HG02588 (cell line): ENCODE measurements at regions not wholly inside any gene's neighbourhood (a gene's known extent, or its start where the extent isn't known, plus 50 kb on each side); places are given as distances from the start of the nearest gene placed in this dataset.

ENCODE experiments used
- ATAC-seq: cut with Tn5 transposase; IDR thresholded peaks from one replicate; pipeline ENCODE4 v1.9.1; 2021; ENCODE audit warnings: mild to moderate bottlenecking, moderate library complexity; ENCODE audit not compliant: unreplicated experiment

GRCh38 chr1:81452693-81453366 is 347.9 kb upstream of the ADGRL2 start:
- ATAC-seq, result no peak

DNA sequence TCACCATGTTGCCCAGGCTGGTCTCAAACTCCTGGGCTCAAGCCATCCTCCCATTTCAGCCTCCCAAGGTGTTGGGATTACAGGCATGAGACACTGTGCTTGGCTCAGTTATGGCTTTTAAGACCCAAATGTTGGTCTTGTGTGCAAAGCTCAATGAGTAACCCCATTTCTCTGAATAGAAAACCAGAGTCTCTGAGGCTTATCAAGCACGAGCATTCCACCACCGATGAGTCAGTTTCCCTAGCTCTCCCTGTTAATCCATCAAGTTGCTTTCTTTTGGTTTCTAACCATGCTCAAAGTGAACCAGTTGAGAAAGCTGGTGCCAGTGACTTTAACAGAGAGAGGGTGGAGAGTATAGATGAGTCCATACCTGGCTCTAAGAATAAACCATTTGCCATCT is 350.9 kb upstream of the ADGRL2 start:
- no peak for ATAC-seq

DNA sequence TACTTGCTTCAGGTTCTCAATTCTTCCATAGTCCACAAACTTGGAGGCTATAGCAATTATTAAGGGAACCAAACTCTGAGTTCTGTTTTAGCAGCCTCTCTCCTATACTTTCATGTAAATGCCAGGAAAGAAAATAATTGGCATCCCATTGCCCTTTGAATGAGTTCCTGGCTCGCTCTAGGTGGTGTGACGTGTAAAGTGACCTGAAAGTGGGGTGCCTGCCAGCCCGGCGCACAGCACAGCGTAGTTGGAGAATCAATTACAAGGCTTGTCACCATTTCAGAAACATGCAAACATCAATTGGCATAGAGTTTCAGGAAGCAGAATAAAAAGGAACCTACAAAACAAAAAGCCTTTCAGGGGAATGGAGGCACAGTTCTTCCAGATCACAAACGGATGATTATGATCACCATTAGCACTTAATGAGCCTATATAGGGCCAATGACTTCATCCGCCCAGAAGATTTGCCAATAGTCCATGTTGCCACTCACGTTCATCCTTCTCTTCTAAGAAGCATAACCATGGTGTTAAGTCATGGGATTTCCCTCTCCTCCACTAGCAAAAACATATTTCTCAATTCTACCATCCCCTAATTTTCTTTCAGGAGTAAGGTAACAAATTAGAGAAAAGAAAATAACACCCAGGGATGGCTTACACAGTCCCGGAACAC is 354.6 kb upstream of the ADGRL2 start:
- ATAC-seq, result no peak

GRCh38 chr1:81443288-81443687 is 357.4 kb upstream of the ADGRL2 start:
- no peak for ATAC-seq

GRCh38 chr1:81439046-81439823 is 361.5 kb upstream of the ADGRL2 start:
- no peak for ATAC-seq

- peak; percentile 74 for ATAC-seq
These were observed 363.1 kb upstream of the ADGRL2 start for GRCh38 chr1:81437649-81438048.

DNA sequence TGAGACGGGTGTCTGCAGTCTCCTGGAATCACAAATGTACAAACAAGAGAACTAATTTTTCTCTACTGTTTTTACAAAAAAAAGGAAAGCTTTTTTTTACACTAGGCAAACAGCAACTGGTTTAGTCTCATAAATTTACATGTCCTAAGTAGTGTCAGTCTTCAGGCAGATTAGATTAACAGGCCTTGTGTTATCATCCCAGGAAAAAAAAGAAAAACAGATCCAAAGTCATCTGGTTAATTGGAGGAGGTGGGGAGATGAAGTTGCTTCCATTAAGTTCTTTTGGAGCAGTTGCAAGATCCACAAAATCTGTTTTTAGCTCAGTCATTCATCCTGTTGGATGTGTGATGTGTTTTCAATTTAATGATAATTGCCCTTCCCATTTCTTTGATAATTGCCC is 363.5 kb upstream of the ADGRL2 start:
- ATAC-seq, result no peak

DNA sequence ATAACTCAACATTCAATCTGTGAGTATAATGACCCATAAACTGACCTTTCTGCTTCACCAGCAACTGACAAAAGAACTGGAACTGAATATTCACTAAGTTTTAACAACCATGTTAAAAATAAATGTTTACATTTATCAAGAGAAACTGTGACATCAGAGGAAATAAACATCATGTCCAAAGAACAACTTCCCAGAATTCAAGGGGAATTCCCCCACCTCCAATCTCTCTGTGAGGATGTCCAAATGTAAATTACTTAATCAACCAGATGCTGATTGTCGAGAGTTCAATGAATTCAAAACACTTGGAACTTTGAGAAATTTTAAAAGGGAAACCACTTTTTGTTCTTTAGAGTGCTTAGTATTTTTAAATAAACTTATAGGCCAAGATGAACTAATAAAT is 365.6 kb upstream of the ADGRL2 start:
- no peak for ATAC-seq

GRCh38 chr1:81433676-81434075 is 367.1 kb upstream of the ADGRL2 start:
- no peak for ATAC-seq

DNA sequence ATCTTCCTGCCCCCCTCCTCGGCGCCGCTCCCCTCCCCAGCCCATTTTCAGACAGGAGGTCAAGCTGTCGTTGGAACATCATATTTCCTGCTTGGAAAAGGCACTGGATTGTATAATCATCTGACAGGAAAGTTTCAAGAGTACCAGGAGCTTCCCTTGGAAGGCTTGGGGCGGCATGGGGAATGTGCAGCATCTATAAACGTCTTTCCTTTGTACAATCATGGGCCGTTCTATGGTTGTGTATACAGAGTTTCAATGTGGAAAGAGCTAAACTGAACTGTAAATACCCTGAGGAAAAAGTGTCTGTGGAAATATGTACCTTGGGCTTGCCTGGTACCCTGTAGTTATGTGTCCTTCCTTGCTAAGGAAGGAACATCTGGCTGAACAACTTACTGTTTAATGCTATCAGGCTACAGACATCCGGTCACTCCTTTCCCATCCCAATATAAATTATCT is 368.1 kb upstream of the ADGRL2 start:
- ATAC-seq, result no peak

GRCh38 chr1:81432059-81432458 is 368.7 kb upstream of the ADGRL2 start:
- no peak for ATAC-seq

DNA sequence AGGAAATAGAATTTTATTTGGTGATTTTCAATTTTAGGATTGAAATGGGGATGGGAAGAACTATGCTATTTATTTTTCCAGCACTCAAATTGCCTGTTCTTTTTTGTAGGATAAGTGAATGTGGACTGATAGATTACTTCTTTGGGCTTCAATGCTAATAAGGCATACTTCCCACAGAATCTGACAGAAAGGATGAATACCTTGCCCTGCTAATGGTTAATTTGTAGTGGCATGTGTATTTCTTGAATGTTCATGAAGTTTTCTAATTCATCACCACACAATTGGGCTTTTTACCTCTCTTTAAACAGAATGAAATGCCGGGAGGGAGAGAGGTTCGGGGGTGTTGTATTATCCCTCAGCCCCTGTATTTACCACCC is 369.1 kb upstream of the ADGRL2 start:
- no peak for ATAC-seq

DNA sequence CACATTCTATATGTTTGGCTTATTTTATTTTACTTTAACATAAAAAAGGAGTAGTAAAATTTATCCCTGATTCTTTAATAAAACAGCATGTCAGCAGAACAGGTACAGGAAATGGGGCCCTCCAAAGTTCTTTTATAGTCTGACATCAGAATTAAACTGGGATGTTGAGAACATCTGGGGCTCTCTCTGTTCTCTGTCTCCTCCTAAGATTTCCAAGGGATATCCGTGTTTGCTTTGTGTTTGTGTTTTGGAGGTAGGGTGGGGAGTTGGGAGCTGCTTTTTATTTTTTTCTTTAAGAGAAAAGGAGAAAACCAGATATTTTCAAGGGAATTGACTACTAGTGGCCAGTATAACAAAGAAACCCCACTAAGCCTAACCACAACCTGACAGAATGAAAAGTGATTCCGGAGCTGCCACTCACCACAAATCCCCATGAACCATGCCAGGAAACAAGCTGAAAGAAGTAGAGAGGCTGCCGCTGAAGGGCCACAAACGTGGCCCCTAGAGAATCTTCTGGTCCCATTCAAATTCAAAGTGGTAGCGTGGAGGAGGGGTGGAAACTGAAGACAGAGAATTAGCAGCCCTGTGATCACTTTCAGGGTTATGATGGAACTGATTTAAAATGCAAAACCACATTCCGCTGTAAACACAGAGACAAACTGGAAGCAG is 369.6 kb upstream of the ADGRL2 start:
- ATAC-seq, result no peak

DNA sequence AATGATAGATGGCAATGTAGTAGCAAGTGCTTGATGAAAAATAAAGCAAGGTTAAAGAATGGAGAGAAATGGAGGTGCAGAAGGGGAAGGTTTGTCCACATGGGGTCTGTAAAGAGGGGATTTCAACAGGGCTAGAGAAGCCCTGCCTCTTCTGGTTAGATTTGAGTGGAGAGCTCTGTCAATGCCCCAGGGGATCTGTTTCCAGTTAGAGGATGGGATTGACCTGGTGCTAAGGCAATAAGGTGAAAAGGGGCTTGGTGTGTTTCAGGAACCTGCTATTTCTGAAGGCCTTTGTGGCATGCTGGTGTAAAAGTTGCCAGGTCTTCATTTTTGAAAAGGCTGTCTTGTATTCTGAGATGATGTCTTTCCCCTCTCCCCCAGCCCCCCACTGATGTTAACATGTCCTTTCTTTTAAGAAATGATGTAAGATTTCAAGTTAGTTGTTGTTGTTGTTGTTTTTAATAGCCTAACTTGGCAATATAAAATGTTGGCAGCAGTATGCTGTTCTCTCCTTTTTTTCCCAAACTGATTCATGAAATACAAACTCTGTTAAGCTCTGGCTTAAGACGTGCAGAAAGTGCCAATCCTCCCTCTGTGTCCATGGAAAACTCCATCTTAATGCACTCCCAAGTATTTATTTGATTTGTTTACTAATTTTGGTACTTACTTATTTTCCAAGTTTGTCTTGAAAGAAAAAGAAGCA is 370.3 kb upstream of the ADGRL2 start:
- no peak for ATAC-seq

- no peak for ATAC-seq
These were observed 371.7 kb upstream of the ADGRL2 start for GRCh38 chr1:81428998-81429397.

DNA sequence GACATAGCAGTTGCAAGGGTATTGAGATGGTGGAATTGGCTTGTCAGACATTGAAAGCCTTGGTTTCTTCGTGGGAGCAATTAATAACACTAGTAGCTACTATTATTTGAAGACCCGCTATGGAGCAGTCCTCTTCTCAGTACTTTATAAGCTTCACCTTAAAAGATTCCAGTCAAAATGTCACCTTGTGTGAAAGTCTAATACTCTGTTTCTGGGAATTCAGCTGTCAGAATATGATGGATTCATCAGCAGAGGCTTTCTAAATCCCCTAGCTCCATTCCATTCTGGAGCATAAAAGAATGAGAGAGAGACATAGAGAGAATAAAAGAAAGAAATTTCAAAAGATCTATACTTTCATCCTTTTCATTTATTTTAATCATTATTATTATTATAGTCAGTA is 375.9 kb upstream of the ADGRL2 start:
- no peak for ATAC-seq

DNA sequence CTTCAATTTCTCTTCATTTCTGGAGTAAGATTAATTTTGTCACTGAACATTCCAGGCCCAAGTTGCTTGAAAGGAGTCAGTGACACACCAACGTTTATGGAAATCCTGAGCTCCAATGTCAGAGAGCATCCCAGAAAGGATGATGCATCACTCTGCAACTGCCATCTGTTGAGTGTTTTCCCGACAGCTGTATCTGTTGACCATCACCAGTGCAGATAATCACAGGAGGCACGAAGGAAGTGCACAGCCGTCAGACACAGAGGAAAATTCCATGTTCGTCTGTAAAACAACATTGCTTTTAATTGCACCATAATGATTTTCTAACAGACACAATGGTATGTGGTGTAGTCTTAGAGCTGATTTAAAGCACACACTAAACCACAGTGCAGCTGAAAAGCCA is 376.7 kb upstream of the ADGRL2 start:
- ATAC-seq, result no peak

DNA sequence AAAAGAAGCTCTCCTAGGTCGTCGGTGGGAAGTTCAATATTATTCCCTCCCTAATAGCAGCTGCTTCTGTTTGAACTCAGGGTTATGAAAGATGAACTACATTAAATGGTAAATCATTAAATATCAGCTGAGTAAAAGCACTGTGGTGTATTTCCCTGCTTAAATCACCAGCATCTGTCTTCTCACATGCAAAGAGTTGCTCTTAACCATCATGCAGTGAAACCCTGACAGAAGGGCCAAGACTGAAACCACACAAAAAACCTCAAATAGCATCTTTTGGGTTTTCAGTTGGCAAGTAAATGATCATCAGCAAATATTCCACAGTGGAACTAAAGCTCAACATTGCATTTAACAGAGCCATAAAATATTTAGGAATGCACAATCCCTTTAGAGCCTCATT is 380.0 kb upstream of the ADGRL2 start:
- peak; percentile 81 for ATAC-seq

GRCh38 chr1:81414488-81415015 is 386.2 kb upstream of the ADGRL2 start:
- peak; percentile 89 for ATAC-seq

- no peak for ATAC-seq
These were observed 387.8 kb upstream of the ADGRL2 start for GRCh38 chr1:81412954-81413353.

GRCh38 chr1:81410941-81411340 is 389.8 kb upstream of the ADGRL2 start:
- ATAC-seq, result no peak
